IPS-NIHi11 (cell line): ENCODE measurements at regions not wholly inside any gene's neighbourhood (a gene's known extent, or its start where the extent isn't known, plus 50 kb on each side); places are given as distances from the start of the nearest gene placed in this dataset.
"Not testable (repeated sequence)": the region's sequence is repeated elsewhere in the genome, so short reads cannot be mapped to it uniquely, and the experiment has no call there.

Experiments
- DNase-seq: peaks from one replicate; pipeline ENCODE4 v3.0.0; 2012; ENCODE audit warnings: mixed read lengths, low spot score

- DNase-seq = no peak
These were observed 147.9 kb downstream of the TPBG start for GRCh38 chr6:82511546-82511945.

GRCh38 chr6:82517896-82518295 is 154.3 kb downstream of the TPBG start:
- not testable (repeated sequence) for DNase-seq

GRCh38 chr6:82521369-82521768 is 157.8 kb downstream of the TPBG start:
- no peak for DNase-seq

DNA sequence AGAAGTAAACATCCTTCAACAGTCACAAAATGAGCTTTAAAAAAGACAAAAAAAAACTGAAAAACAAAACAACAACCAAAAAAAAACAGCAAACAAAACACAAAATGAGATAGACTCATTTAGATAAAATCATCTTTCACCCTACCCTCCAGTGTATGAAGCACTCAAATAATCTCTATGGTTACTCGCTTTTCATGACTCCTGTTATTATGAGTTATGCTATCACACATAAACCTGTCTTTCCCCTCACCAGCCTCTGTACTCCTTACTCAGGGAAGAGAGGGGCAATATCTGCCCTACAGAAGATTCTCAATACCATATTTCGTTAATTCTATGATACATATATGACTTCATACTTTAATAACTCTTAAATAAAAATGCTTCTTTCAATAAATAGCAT is 158.2 kb downstream of the TPBG start:
- DNase-seq = no peak

GRCh38 chr6:82524031-82524430 is 160.4 kb downstream of the TPBG start:
- no peak for DNase-seq

DNA sequence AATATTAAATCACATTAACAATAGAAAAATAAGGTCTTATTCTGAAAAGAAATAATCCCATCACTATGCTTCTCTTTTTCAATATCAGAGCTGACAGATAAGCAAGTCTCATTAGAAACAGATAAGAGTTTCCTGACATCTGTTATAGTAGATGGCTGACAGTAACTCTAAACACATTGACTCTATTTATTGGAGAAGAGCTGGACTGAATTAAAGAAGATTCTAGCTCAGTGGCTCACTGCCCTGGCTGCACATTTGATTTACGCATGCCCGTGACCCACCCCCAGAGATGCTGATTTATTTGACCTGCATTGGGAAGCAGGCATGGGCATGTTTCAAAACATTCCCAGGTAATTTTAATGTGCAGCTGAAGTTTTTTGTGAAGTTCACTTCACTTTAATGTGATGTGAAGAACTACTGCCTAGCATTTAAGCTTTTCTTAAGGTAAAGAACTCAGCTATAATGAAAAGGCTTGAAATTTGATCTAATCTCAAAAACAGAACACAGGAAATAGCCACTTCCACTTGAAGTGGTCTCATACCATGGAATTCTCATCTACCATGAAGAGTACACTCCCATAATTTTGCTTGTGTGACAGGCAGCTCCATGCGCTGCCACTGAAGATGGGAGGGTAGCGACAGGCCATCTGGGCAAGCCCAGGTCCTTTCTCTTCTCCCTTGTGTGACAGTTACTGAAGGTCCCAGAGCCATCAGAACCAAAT is 162.3 kb downstream of the TPBG start:
- no peak for DNase-seq

GRCh38 chr6:82529960-82530460 is 166.4 kb downstream of the TPBG start:
- DNase-seq = not testable (repeated sequence)

DNA sequence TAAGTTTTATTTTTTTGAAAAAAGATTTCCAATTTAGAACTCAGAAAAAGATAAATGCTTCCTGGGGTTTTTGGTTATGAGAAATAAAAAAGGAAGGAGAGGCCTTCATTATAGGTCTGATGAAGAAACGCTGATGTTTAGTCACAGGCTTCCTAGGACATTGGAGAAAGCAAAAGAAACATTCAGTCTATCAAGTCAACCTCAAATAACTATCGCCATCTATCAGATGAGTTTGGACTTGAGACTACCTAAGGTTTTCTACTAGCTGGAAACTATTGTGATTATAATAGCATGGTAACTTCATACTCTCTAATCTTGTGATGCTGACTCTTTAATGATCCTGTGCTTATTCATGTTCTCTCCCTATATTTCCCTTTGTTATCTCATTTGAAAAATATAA is 171.3 kb downstream of the TPBG start:
- no peak for DNase-seq

GRCh38 chr6:82549480-82549879 is 185.9 kb downstream of the TPBG start:
- DNase-seq = not testable (repeated sequence)

- DNase-seq = not testable (repeated sequence)
These were observed 187.7 kb downstream of the TPBG start for GRCh38 chr6:82551311-82551710.

- no peak for DNase-seq
These were observed 188.2 kb downstream of the TPBG start for GRCh38 chr6:82551831-82552230.

DNA sequence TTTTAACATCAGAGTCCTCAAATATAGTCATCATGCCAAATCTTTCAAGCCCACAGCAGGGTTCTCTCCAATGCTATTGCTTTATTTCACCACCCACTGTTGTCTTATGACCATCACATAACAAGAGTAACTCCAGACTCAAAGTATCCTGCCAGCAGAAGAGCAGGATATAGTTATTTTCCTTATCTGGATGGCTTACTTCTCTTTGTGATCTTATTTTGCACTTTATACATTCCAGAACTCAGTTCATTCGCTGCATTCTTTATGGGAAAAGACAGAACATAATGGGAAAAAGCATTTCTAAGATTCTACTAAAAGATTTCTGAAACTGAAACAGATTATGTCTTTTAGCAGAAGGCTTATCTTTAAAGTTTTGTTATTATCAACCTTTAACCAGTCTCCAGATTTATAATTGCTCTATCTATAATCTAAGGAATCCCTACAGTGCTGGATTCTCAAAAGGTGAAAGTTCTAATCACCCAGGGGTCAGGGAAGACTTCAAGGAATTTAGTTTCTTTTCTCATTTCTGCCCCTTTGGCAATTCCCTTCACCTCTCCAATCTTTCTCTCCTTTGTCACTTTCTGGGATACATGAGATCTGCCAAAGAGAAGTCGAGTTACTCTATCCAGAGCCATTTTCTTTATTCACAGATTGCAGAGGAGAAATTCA is 190.4 kb downstream of the TPBG start:
- no peak for DNase-seq

- DNase-seq = no peak
These were observed 191.0 kb downstream of the TPBG start for GRCh38 chr6:82554666-82555065.

DNA sequence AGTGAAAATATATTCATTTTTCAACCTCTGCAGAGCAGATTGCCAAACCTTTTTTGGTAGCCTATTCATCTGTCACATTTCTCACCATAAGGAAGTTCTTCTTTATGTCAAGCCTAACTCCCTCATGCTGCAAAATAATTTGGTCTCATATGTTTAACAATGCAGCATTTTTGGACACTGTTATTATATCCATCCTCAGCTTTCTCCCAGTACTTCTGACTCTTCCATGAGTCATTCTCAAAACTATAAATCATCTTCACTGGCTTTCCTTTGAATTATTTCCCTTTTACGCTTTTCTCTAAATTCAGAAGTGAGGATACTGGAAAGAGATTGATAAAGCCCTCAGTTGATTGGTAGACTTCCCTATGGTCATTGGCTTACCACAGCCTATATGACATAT is 192.2 kb downstream of the TPBG start:
- DNase-seq = no peak

DNA sequence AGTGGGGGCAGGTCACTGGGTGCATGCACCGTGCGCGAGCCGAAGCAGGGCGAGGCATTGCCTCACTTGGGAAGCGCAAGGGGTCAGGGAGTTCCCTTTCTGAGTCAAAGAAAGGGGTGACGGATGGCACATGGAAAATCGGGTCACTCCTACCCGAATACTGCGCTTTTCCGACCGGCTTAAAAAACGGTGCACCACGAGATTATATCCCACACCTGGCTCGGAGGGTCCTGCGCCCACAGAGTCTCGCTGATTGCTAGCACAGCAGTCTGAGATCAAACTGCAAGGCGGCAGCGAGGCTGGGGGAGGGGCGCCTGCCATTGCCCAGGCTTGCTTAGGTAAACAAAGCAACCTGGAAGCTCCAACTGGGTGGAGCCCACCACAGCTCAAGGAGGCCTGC is 194.9 kb downstream of the TPBG start:
- DNase-seq = not testable (repeated sequence)

- no peak for DNase-seq
These were observed 204.0 kb downstream of the TPBG start for GRCh38 chr6:82567621-82568020.

DNA sequence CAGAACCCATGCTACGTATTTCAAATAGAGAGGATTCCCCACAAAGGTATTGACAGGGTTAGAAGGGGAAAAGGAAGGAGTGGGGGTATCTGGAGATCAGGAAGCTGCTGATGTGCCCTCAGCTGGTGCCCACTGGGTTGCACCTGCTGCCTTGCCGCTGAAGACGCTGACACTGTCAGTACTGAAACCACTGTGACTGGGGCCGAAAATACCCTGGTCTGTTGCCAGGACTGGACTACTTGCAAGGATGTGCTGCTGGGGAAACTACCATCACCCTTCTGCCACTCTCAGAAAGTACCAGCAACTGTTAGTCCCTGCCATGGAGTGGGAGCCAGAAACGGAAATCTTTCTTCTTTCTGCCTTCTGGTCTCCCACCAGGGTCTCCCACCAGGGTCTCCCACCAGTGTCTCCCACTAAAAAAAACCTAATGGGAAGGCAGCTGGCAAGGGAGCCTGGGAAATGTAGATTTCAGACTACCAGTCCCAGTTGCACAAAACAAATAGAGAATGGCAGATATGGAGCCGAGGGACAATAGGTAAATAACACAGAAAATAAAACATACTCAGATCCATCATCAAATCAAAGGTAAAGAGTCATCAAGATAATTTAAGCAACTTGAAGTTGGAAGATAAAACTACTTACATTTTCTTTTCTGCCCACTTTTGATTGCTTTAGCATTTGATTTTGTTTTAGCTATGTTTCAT is 204.8 kb downstream of the TPBG start:
- no peak for DNase-seq

- DNase-seq = no peak
These were observed 205.4 kb downstream of the TPBG start for GRCh38 chr6:82569022-82569421.

GRCh38 chr6:82570083-82570482 is 206.5 kb downstream of the TPBG start:
- DNase-seq = no peak

GRCh38 chr6:82571455-82571854 is 207.8 kb downstream of the TPBG start:
- no peak for DNase-seq

DNA sequence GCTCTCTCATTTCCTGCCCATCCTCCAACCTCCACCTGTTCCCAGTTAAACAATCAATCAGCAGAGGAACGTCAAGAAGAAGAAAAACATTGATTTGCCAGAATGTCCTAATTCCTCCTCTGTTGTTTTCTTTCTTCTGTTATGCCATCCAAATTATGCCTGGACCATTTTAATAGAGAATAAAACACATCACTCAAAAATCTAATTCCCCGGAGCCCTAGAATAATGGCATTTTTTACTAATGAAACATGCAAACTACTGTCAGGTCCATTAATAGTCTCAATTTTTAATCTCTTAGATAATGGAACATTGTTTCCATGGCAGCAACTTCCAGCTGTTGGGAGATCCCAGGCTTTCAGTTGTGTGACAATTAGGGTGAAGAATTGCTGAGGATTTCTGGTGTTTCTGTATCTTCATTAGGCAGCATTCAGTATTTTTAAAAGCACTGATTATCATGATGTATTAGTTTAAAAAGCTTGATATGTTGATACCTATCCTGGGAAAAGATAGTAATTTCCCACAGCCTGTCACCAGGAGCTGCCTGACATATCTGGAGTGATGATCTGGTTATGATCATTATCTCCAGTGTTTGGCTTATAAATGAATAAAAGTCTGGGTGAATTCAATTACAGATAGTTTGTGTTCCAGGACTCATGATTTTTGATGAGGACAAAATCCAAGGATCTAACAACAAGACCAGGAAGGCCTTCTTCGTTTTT is 209.8 kb downstream of the TPBG start:
- DNase-seq = no peak

GRCh38 chr6:82576284-82576683 is 212.7 kb downstream of the TPBG start:
- no peak for DNase-seq
